ENCODE measurements at regions not wholly inside any gene's neighbourhood (a gene's known extent, or its start where the extent isn't known, plus 50 kb on each side); places are given as distances from the start of the nearest gene placed in this dataset.
"Not testable (repeated sequence)": the region's sequence is repeated elsewhere in the genome, so short reads cannot be mapped to it uniquely, and the experiment has no call there.

- DNase-seq: peak; percentile 45 to 53
- ATAC-seq; intact Hi-C loops (cut with DNase I, micrococcal nuclease): not testable (repeated sequence)
Measured at GRCh38 chr9:63703670-63704069, 1581.3 kb downstream of the FOXD4L5 start.

- intact Hi-C loops (cut with DNase I, micrococcal nuclease); ATAC-seq; DNase-seq: not testable (repeated sequence)
Measured at GRCh38 chr9:63703138-63703665, 1581.8 kb downstream of the FOXD4L5 start.

Small RNA genes in the stretch of these regions (microRNA-seq; reads per million reads assigned to microRNA genes)
- gene MIR4477B: 0 reads per million in 2 donors

All from left colon (tissue), 2 donors.